ENCODE measurements at regions not wholly inside any gene's neighbourhood (a gene's known extent, or its start where the extent isn't known, plus 50 kb on each side); places are given as distances from the start of the nearest gene placed in this dataset.

GRCh38 chr5:176734756-176735342, 75.5 kb upstream of the UNC5A start:
- no peak for TF ChIP-seq GABPA (IDR thresholded peaks at IDR 0.05; ENCODE audit: low read depth)
- no peak for TF ChIP-seq POLR2AphosphoS5 (IDR thresholded peaks at IDR 0.05; ENCODE audit: low read depth)
- TF ChIP-seq, protein P1, sequence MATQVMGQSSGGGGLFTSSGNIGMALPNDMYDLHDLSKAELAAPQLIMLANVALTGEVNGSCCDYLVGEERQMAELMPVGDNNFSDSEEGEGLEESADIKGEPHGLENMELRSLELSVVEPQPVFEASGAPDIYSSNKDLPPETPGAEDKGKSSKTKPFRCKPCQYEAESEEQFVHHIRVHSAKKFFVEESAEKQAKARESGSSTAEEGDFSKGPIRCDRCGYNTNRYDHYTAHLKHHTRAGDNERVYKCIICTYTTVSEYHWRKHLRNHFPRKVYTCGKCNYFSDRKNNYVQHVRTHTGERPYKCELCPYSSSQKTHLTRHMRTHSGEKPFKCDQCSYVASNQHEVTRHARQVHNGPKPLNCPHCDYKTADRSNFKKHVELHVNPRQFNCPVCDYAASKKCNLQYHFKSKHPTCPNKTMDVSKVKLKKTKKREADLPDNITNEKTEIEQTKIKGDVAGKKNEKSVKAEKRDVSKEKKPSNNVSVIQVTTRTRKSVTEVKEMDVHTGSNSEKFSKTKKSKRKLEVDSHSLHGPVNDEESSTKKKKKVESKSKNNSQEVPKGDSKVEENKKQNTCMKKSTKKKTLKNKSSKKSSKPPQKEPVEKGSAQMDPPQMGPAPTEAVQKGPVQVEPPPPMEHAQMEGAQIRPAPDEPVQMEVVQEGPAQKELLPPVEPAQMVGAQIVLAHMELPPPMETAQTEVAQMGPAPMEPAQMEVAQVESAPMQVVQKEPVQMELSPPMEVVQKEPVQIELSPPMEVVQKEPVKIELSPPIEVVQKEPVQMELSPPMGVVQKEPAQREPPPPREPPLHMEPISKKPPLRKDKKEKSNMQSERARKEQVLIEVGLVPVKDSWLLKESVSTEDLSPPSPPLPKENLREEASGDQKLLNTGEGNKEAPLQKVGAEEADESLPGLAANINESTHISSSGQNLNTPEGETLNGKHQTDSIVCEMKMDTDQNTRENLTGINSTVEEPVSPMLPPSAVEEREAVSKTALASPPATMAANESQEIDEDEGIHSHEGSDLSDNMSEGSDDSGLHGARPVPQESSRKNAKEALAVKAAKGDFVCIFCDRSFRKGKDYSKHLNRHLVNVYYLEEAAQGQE (IDR thresholded peaks at IDR 0.05; ENCODE audit: insufficient replicate concordance, low read depth) = no peak
- TF ChIP-seq, protein P2, sequence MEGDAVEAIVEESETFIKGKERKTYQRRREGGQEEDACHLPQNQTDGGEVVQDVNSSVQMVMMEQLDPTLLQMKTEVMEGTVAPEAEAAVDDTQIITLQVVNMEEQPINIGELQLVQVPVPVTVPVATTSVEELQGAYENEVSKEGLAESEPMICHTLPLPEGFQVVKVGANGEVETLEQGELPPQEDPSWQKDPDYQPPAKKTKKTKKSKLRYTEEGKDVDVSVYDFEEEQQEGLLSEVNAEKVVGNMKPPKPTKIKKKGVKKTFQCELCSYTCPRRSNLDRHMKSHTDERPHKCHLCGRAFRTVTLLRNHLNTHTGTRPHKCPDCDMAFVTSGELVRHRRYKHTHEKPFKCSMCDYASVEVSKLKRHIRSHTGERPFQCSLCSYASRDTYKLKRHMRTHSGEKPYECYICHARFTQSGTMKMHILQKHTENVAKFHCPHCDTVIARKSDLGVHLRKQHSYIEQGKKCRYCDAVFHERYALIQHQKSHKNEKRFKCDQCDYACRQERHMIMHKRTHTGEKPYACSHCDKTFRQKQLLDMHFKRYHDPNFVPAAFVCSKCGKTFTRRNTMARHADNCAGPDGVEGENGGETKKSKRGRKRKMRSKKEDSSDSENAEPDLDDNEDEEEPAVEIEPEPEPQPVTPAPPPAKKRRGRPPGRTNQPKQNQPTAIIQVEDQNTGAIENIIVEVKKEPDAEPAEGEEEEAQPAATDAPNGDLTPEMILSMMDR (IDR thresholded peaks at IDR 0.05; ENCODE audit: insufficient read depth, low read length) = no peak
- TF ChIP-seq SPI1 (IDR thresholded peaks at IDR 0.05; ENCODE audit: borderline replicate concordance, low read depth) = no peak
- H3K27me3 ChIP-seq (ENCODE audit: insufficient read depth, poor library complexity, severe bottlenecking) = peaks cover 13% of the 10 kb centered on the region
- DNase-seq (ENCODE audit: low read depth in 1 of 2, low spot score in 1 of 2) = no peak
- H3K27ac ChIP-seq (replicated peaks) = no peak overlapping the region
- H3K4me3 ChIP-seq (replicated peaks; ENCODE audit: insufficient read depth, low read length) = no peak overlapping the region

GRCh38 chr5:176735383-176736265, 74.7 kb upstream of the UNC5A start:
- DNase-seq (ENCODE audit: low read depth in 1 of 2, low spot score in 1 of 2) = no peak
- Histone ChIP-seq H3K27me3 (ENCODE audit: insufficient read depth, poor library complexity, severe bottlenecking) (peaks cover 14% of the 10 kb centered on the region), H3K27ac (replicated peaks) (no peak overlapping the region), H3K4me3 (replicated peaks; ENCODE audit: insufficient read depth, low read length) (no peak overlapping the region)
- TF ChIP-seq GABPA (IDR thresholded peaks at IDR 0.05; ENCODE audit: low read depth) (no peak), SPI1 (IDR thresholded peaks at IDR 0.05; ENCODE audit: borderline replicate concordance, low read depth) (no peak), POLR2AphosphoS5 (IDR thresholded peaks at IDR 0.05; ENCODE audit: low read depth) (no peak)
- TF ChIP-seq, protein P1 (IDR thresholded peaks at IDR 0.05; ENCODE audit: insufficient replicate concordance, low read depth) = no peak
- TF ChIP-seq, protein P2 (IDR thresholded peaks at IDR 0.05; ENCODE audit: insufficient read depth, low read length) = no peak

- no peak for DNase-seq (ENCODE audit: low read depth in 1 of 2, low spot score in 1 of 2)
- TF ChIP-seq, protein P1 (IDR thresholded peaks at IDR 0.05; ENCODE audit: insufficient replicate concordance, low read depth) = no peak
- TF ChIP-seq GABPA (IDR thresholded peaks at IDR 0.05; ENCODE audit: low read depth) (no peak), POLR2AphosphoS5 (IDR thresholded peaks at IDR 0.05; ENCODE audit: low read depth) (no peak), SPI1 (IDR thresholded peaks at IDR 0.05; ENCODE audit: borderline replicate concordance, low read depth) (no peak)
- TF ChIP-seq, protein P2 (IDR thresholded peaks at IDR 0.05; ENCODE audit: insufficient read depth, low read length) = no peak
- Histone ChIP-seq H3K27me3 (ENCODE audit: insufficient read depth, poor library complexity, severe bottlenecking) (peaks cover 22% of the 10 kb centered on the region), H3K4me3 (replicated peaks; ENCODE audit: insufficient read depth, low read length) (no peak overlapping the region), H3K27ac (replicated peaks) (no peak overlapping the region)
Measured at GRCh38 chr5:176736301-176736930, 73.9 kb upstream of the UNC5A start.

All from HL-60 (cell line).